Fibroblast of pulmonary artery (primary cell): ENCODE measurements at regions not wholly inside any gene's neighbourhood (a gene's known extent, or its start where the extent isn't known, plus 50 kb on each side); places are given as distances from the start of the nearest gene placed in this dataset.

Source experiments
- DNase-seq: peaks from one replicate; pipeline ENCODE4 v3.0.0-alpha.2; 2010; ENCODE audit warnings: low read depth
- H3K4me3 ChIP-seq: replicated peaks from 2 replicates; pipeline ENCODE4 v1.5.1; 2011; ENCODE audit warnings: low read depth, mild to moderate bottlenecking, control low read depth, low read length, moderate library complexity
- CTCF ChIP-seq: IDR thresholded peaks from 2 replicates; pipeline ENCODE4 v1.5.1; 2011; ENCODE audit warnings: mild to moderate bottlenecking, control low read depth, low read length, inconsistent platforms; ENCODE audit errors: missing control alignments

GRCh38 chrX:10360116-10360515 lies 203.3 kb downstream of the CLCN4 start:
- no peak for DNase-seq
- no peak overlapping the region for H3K4me3 ChIP-seq
- TF ChIP-seq CTCF, result no peak

- no peak for TF ChIP-seq CTCF
- no peak for DNase-seq
These were observed 208.9 kb downstream of the CLCN4 start for GRCh38 chrX:10365532-10366265.

GRCh38 chrX:10367406-10367805 lies 210.6 kb downstream of the CLCN4 start:
- DNase-seq, result no peak
- no peak overlapping the region for H3K4me3 ChIP-seq
- no peak for TF ChIP-seq CTCF

More at GRCh38 chrX:10365532-10366265, 208.9 kb downstream of the CLCN4 start:
- H3K4me3 ChIP-seq, result no peak overlapping the region

- no peak for TF ChIP-seq CTCF
- DNase-seq, result no peak
- no peak overlapping the region for H3K4me3 ChIP-seq
These were observed 214.2 kb downstream of the CLCN4 start for GRCh38 chrX:10370976-10371375.

- TF ChIP-seq CTCF, result no peak
- no peak overlapping the region for H3K4me3 ChIP-seq
- no peak for DNase-seq
These were observed 220.7 kb downstream of the CLCN4 start for GRCh38 chrX:10377427-10377826.

GRCh38 chrX:10379878-10380277 lies 223.1 kb downstream of the CLCN4 start:
- no peak for TF ChIP-seq CTCF
- no peak for DNase-seq
- no peak overlapping the region for H3K4me3 ChIP-seq

- TF ChIP-seq CTCF, result no peak
These were observed 223.5 kb downstream of the CLCN4 start for GRCh38 chrX:10380300-10380699.

More at GRCh38 chrX:10380300-10380699, 223.5 kb downstream of the CLCN4 start:
- DNase-seq, result no peak
- no peak overlapping the region for H3K4me3 ChIP-seq
